A673 (cell line): ENCODE measurements at regions not wholly inside any gene's neighbourhood (a gene's known extent, or its start where the extent isn't known, plus 50 kb on each side); places are given as distances from the start of the nearest gene placed in this dataset.

Source experiments
- BruUV-seq: library from RNA; stranded (reverse); fragments of 400-500 nt; replicated peaks from 2 replicates; lab custom pipeline; 2021; lab: Mats Ljungman, UMichigan
- CTCF ChIA-PET: fragments of 300-600 bp; sonication (Branson Sonifier 250); formaldehyde crosslinking; loops from one replicate; lab custom pipeline; 2022; ENCODE audit warnings: antibody characterized with exemption; lab: Charles Lee
- POLR2A ChIA-PET: fragments of 300-600 bp; sonication (Branson Sonifier 250); formaldehyde crosslinking; loops from one replicate; lab custom pipeline; 2022; ENCODE audit warnings: antibody characterized with exemption; ENCODE audit not compliant: low non-redundant PET; lab: Charles Lee
- DNase-seq: peaks from one replicate; pipeline ENCODE4 v3.0.0-alpha.2; 2015; ENCODE audit warnings: low spot score
- H3K27ac ChIP-seq: fragments of 200-600 bp; sonication (generic); 2 replicates; pipeline ENCODE4 v1.5.1; 2016; ENCODE audit warnings: mixed run types, low read depth, mild to moderate bottlenecking, mixed read lengths, antibody characterized with exemption, low read length; ENCODE audit not compliant: poor library complexity, severe bottlenecking
- H3K27me3 ChIP-seq: fragments of 200-600 bp; sonication (generic); replicated peaks from 2 replicates; pipeline ENCODE4 v1.6.1; 2017; ENCODE audit warnings: mixed run types, low read depth, mild to moderate bottlenecking, mixed read lengths, antibody characterized with exemption, low read length; ENCODE audit not compliant: insufficient read depth, poor library complexity
- H3K36me3 ChIP-seq: fragments of 200-600 bp; sonication (generic); 2 replicates; pipeline ENCODE4 v1.6.1; 2016; ENCODE audit warnings: mixed run types, mild to moderate bottlenecking, mixed read lengths, antibody characterized with exemption, low read length; ENCODE audit not compliant: insufficient read depth, poor library complexity, severe bottlenecking
- H3K4me1 ChIP-seq: fragments of 200-600 bp; sonication (generic); 2 replicates; pipeline ENCODE4 v1.6.1; 2017; ENCODE audit warnings: mixed run types, mild to moderate bottlenecking, mixed read lengths, antibody characterized with exemption, low read length; ENCODE audit not compliant: insufficient read depth, poor library complexity, severe bottlenecking
- H3K4me3 ChIP-seq: fragments of 200-600 bp; sonication (generic); 2 replicates; pipeline ENCODE4 v1.5.1; 2016; ENCODE audit warnings: low read depth, mixed run types, mild to moderate bottlenecking, mixed read lengths, low read length; ENCODE audit not compliant: poor library complexity, severe bottlenecking
- H3K9me3 ChIP-seq: fragments of 200-600 bp; sonication (generic); 2 replicates; pipeline ENCODE4 v1.6.1; 2016; ENCODE audit warnings: mixed run types, low read depth, mild to moderate bottlenecking, mixed read lengths, antibody characterized with exemption, low read length; ENCODE audit not compliant: poor library complexity, severe bottlenecking
- CTCF ChIP-seq: fragments of 300-800, 200-600 bp; sonication (generic); conservative IDR thresholded peaks from 2 replicates; pipeline ENCODE4 v1.5.1; 2017; ENCODE audit warnings: low read depth, mild to moderate bottlenecking, antibody characterized with exemption, low read length, moderate library complexity, mixed read lengths
- EZH2 ChIP-seq: fragments of 200-600 bp; sonication (generic); IDR thresholded peaks from 2 replicates; pipeline ENCODE4 v1.6.1; 2017; ENCODE audit warnings: borderline replicate concordance, low read depth, mild to moderate bottlenecking, mixed read lengths, antibody characterized with exemption, low read length; ENCODE audit not compliant: poor library complexity, severe bottlenecking
- intact Hi-C: fragments of 100-400 bp; cut with micrococcal nuclease; formaldehyde crosslinking; loops from one replicate; pipeline ENCODE4 v1.10.0; 2022; ENCODE audit not compliant: unreplicated experiment

- no TSS peak for BruUV-seq
- TF ChIP-seq EZH2: no peak
- no peak for TF ChIP-seq CTCF
- H3K4me3 ChIP-seq: no peak overlapping the region
- H3K27me3 ChIP-seq: no peaks in the 10 kb centered on the region
- H3K36me3 ChIP-seq: no peaks in the 10 kb centered on the region
- no peaks in the 10 kb centered on the region for H3K4me1 ChIP-seq
- intact Hi-C loops: no loop called here
- no peak overlapping the region for H3K27ac ChIP-seq
- H3K9me3 ChIP-seq: no peaks in the 10 kb centered on the region
- CTCF ChIA-PET: interaction anchor here (0.6 kb wide), 1 partner anchor 506 kb away, joined by 3 read pairs; the partner anchor contains the start of gene PLPP3
- DNase-seq: no peak
- POLR2A ChIA-PET: no interaction called here
These were observed 505.8 kb downstream of the PLPP3 start for GRCh38 chr1:56073614-56074006.

GRCh38 chr1:56073206-56073605, 506.2 kb downstream of the PLPP3 start:
- TF ChIP-seq EZH2 (no peak), CTCF (no peak)
- no peaks in the 10 kb centered on the region for H3K4me1 ChIP-seq
- no peaks in the 10 kb centered on the region for H3K36me3 ChIP-seq
- H3K9me3 ChIP-seq: no peaks in the 10 kb centered on the region
- ChIA-PET CTCF (interaction anchor here (0.6 kb wide), 1 partner anchor 506 kb away, joined by 3 read pairs; the partner anchor contains the start of gene PLPP3), POLR2A (no interaction called here)
- H3K27me3 ChIP-seq: no peaks in the 10 kb centered on the region
- no peak overlapping the region for H3K4me3 ChIP-seq
- H3K27ac ChIP-seq: no peak overlapping the region
- DNase-seq: no peak
- intact Hi-C loops: no loop called here
- no TSS peak for BruUV-seq

- no peak for TF ChIP-seq CTCF
- TF ChIP-seq EZH2: no peak
- POLR2A ChIA-PET: no interaction called here
- Histone ChIP-seq H3K4me3 (no peak overlapping the region), H3K9me3 (no peaks in the 10 kb centered on the region), H3K4me1 (no peaks in the 10 kb centered on the region), H3K36me3 (no peaks in the 10 kb centered on the region), H3K27me3 (no peaks in the 10 kb centered on the region), H3K27ac (no peak overlapping the region)
- no TSS peak for BruUV-seq
- intact Hi-C loops: no loop called here
- no peak for DNase-seq
- CTCF ChIA-PET: no interaction called here
These were observed 507.1 kb downstream of the PLPP3 start for GRCh38 chr1:56072310-56072709.
